ENCODE measurements at regions not wholly inside any gene's neighbourhood (a gene's known extent, or its start where the extent isn't known, plus 50 kb on each side); places are given as distances from the start of the nearest gene placed in this dataset.

DNA sequence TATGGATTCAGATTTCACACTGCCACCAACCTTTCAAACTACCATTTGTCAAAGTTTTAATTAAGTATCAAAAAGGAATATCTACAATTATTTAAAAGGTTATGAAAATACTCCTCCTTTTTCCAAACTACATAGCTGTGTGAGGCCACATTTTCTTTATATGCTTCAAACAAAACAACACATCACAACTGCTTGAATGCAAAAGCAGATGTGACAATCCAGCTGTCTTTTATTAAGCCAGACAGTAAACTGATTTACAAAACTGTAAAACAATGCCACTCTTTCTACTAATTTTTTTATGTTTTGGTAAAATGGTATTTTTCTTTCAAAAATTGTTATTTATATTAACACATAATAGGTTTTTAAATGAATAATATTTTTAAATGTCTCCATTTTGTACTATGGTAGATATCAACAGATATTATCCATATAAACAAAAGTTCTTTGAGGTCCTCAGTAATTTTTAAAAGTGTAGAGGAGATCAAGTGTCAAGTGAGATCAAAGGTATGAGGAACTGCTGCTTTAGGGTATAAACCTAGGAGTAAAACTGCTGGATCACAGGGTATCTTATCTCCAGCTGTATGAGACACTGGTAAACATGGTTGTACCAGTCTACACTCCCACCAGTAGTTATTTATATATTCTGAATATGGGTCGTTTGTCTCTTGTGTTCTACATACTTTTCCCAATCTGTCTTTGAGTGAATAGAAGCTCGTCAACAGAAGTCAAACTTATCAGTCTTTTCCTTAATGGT, 68.8 kb upstream of the SERTAD2 start:
- H3K4me1 ChIP-seq = peaks cover 18% of the 10 kb centered on the region
- DNase-seq (ENCODE audit: extremely low spot score in 2 of 2) = no peak
- no peaks in the 10 kb centered on the region for H3K27me3 ChIP-seq
- H3K27ac ChIP-seq = no peak overlapping the region
- intact Hi-C loops (cut with DNase I) = no loop called here
- no peak for TF ChIP-seq POLR2A (IDR thresholded peaks at IDR 0.05)
- TF ChIP-seq, protein P1, sequence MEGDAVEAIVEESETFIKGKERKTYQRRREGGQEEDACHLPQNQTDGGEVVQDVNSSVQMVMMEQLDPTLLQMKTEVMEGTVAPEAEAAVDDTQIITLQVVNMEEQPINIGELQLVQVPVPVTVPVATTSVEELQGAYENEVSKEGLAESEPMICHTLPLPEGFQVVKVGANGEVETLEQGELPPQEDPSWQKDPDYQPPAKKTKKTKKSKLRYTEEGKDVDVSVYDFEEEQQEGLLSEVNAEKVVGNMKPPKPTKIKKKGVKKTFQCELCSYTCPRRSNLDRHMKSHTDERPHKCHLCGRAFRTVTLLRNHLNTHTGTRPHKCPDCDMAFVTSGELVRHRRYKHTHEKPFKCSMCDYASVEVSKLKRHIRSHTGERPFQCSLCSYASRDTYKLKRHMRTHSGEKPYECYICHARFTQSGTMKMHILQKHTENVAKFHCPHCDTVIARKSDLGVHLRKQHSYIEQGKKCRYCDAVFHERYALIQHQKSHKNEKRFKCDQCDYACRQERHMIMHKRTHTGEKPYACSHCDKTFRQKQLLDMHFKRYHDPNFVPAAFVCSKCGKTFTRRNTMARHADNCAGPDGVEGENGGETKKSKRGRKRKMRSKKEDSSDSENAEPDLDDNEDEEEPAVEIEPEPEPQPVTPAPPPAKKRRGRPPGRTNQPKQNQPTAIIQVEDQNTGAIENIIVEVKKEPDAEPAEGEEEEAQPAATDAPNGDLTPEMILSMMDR (IDR thresholded peaks at IDR 0.05) = no peak
- no peaks in the 10 kb centered on the region for H3K36me3 ChIP-seq
- no peaks in the 10 kb centered on the region for H3K9me3 ChIP-seq
- H3K4me3 ChIP-seq = no peak overlapping the region

DNA sequence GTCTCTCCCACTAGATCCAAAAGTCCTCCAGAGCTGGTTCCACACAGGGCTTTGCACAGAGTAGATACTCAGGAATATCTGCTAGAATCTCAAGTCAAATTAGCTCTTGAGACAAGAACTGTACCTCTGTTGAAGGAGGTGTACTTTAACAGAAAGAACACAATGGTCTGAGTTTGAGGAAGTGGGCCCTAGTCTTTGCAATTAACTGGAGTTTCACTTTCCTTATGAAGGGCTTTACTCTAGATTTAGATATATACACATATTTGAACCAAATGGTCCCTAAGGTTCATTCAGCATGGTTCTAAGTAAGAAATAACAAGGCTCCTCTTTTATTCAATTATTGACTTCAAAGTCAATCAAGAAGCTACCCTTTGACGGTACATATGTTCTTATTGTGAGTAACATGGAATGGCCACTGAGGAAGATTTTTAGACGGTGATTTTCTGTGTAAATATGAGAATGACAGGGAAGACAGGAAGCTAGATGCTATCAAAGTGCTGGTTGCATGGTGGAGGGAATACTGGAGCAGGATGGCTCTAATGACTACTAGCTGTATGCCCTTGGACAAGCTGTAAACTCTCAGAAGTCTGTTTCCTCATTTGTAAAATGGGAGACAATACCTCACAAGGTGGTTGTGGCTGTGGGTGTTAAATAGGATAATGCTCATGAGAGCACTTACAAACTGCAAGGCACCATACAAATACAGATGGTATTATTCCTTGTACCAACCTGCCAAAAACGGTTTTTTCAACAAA, 73.5 kb upstream of the SERTAD2 start:
- Histone ChIP-seq H3K9me3 (no peaks in the 10 kb centered on the region), H3K4me1 (peaks cover 49% of the 10 kb centered on the region), H3K36me3 (no peaks in the 10 kb centered on the region), H3K27me3 (no peaks in the 10 kb centered on the region), H3K27ac (peak overlapping the region; percentile 30), H3K4me3 (no peak overlapping the region)
- no peak for DNase-seq (ENCODE audit: extremely low spot score in 2 of 2)
- intact Hi-C loops (cut with DNase I) = no loop called here
- no peak for TF ChIP-seq POLR2A (IDR thresholded peaks at IDR 0.05)
- TF ChIP-seq POLR2AphosphoS5 (IDR thresholded peaks at IDR 0.05; ENCODE audit: insufficient read depth in 1 of 2, low read depth in 1 of 2) = no peak
- TF ChIP-seq, protein P1 (IDR thresholded peaks at IDR 0.05) = no peak

- H3K4me3 ChIP-seq = no peak overlapping the region
- TF ChIP-seq, protein P1 (IDR thresholded peaks at IDR 0.05) = no peak
- no peak for TF ChIP-seq POLR2AphosphoS5 (IDR thresholded peaks at IDR 0.05; ENCODE audit: insufficient read depth in 1 of 2, low read depth in 1 of 2)
- TF ChIP-seq POLR2A (IDR thresholded peaks at IDR 0.05) = no peak
- DNase-seq (ENCODE audit: extremely low spot score in 2 of 2) = no peak
- H3K27ac ChIP-seq = no peak overlapping the region
- no peaks in the 10 kb centered on the region for H3K36me3 ChIP-seq
- no peaks in the 10 kb centered on the region for H3K27me3 ChIP-seq
- no peaks in the 10 kb centered on the region for H3K9me3 ChIP-seq
- H3K4me1 ChIP-seq = peaks cover 56% of the 10 kb centered on the region
- intact Hi-C loops (cut with DNase I) = no loop called here
Measured at GRCh38 chr2:64727843-64728463, 74.2 kb upstream of the SERTAD2 start.

DNA sequence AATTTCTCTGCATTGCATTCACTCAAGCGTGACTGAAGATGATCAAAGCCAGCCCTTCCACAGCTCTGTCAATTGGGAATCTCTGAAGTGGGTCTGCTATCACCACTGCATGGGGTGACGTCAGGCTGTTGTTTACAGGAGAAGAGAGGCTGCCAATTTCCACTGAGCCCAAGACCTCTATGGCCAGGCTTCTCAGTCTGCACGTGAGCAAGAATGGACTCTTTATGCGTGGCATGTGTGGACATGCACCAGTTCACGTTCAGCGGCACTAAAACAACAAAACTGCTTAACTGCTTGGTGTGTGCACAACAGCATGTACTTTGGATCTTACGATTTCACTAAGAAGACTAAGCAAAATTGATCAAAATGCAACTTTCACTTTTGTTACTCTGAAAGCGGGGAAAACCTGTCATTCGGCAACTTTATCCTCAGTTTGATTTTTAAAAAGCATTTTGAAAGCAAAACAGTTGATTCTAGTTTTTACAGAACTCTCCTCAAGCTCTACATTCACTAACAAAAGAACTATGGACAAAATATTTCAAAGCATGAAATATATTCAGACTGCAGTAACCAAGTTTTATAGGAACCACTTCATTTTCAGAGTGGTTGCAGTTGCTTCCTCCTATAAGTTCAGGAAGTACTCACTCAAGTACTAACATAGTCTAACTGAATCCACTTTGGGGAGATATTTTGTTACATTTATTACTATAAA, 77.0 kb upstream of the SERTAD2 start:
- Histone ChIP-seq H3K4me1 (peaks cover 56% of the 10 kb centered on the region), H3K27ac (peak overlapping the region; percentile 83), H3K36me3 (no peaks in the 10 kb centered on the region), H3K4me3 (peak overlapping the region; percentile 41 to 46), H3K27me3 (no peaks in the 10 kb centered on the region), H3K9me3 (no peaks in the 10 kb centered on the region)
- intact Hi-C loops (cut with DNase I) = no loop called here
- TF ChIP-seq POLR2AphosphoS5 (IDR thresholded peaks at IDR 0.05; ENCODE audit: insufficient read depth in 1 of 2, low read depth in 1 of 2) = peak in 1 of 2 donors; percentile 85
- no peak for TF ChIP-seq POLR2A (IDR thresholded peaks at IDR 0.05)
- DNase-seq (ENCODE audit: extremely low spot score in 2 of 2) = peak in 1 of 2 donors; percentile 91

GRCh38 chr2:64731263-64731643, 77.5 kb upstream of the SERTAD2 start:
- DNase-seq (ENCODE audit: extremely low spot score in 2 of 2) = no peak
- Histone ChIP-seq H3K9me3 (no peaks in the 10 kb centered on the region), H3K4me1 (peaks cover 53% of the 10 kb centered on the region), H3K27me3 (no peaks in the 10 kb centered on the region), H3K27ac (peak overlapping the region; percentile 83), H3K4me3 (peak overlapping the region; percentile 41 to 46), H3K36me3 (peaks cover 0 to under 1% of the 10 kb centered on the region in 2 donors)
- TF ChIP-seq, protein P1 (IDR thresholded peaks at IDR 0.05) = no peak
- TF ChIP-seq POLR2A (IDR thresholded peaks at IDR 0.05) (no peak), POLR2AphosphoS5 (IDR thresholded peaks at IDR 0.05; ENCODE audit: insufficient read depth in 1 of 2, low read depth in 1 of 2) (no peak)
- intact Hi-C loops (cut with DNase I) = no loop called here
